HL-60/S4 treated with phorbol 12-myristate 13-acetate at 8.2 ng/mL for 4 days and 3 days (cell line): ENCODE measurements at regions not wholly inside any gene's neighbourhood (a gene's known extent, or its start where the extent isn't known, plus 50 kb on each side); places are given as distances from the start of the nearest gene placed in this dataset.
"Not testable (repeated sequence)": the region's sequence is repeated elsewhere in the genome, so short reads cannot be mapped to it uniquely, and the experiment has no call there.

Source experiments
- in situ Hi-C: fragments of 300-500 bp; cut with MboI; formaldehyde crosslinking; loops from 2 replicates; pipeline ENCODE4 v1.15.0; 2022; ENCODE audit warnings: low sequenced_read_pairs

DNA sequence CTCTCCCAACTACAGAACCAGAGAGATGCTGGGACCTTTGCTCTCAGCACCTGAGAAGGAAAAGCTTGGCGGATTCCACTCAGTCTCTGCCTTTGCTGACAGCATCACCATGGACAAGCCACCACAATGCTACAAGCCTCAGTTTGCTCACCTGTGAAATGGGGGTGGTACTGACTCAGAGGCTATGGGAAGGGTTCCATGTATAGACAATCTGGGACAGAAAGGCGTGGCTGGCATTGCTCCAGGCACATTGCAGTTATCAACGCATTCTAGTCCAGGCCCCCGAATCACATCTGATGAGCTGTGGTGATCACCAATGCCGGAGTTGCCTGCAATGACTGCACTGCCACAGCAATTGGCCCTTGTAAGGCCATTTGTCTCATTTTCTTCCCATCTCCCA is 72.6 kb downstream of the ISX start:
- in situ Hi-C loops = loop anchor here (25.0 kb wide), 1 partner anchor 726 kb away; no protein-coding TSS in a partner anchor

DNA sequence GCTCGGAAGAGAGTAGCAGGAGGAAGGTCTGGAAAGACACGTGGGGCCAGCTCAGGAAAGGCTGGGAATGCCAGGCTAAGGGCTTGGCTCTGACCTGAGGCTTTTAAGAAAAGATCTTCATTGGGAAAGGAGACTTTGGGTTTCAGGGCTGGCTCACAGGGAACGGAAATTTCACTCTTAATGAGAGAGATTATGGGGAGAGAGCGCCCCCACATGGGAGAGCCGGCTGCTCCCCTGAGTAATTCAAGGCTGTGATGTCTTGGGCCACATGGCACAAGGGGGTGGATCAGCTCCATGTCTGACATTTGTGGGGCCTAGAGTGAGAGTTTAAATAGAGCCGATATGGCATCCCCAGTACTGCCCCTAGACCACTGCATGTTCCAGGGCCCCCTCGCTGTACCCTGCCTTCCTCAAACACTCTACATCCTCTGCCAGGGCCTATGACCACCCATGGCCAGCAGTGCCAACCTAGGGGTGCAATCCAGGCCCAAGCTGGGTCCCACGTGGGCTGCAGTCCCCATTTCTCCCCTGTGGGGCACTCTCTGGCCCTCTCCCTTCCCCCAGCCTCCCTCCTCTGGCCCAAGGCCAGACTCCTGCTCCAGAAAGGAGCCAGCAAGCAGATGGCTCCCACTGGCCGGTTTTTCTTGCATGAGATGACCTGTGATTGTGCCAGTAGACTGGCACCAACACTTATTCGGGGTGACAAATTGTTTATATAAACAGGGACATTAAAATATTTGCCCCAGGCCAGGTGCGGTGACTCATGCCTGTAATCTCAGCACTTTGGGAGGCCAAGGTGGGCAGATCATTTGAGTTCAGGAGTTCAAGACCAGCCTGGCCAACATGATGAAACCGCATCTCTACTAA is 75.2 kb downstream of the ISX start:
- in situ Hi-C loops = loop anchor here (25.0 kb wide), 1 partner anchor 729 kb away; no protein-coding TSS in a partner anchor

DNA sequence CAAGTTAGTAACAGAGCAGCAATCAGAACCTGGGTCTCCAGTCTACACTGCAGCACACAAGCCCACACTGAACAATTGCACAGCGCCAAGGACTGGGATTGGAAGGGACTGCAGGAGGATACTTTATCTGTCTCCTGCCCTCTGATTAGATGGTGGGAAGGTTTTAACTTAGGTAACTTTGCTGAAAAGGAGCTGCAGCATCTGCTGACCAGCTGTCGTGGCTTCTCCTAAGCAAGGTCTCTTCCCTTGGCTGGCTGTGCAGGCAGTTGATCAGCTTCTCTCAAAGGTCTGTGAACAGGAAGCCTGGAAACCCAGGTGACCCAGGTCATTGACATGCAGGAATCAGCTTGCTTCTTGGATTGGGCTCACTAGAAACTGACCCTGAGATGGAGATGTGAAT is 82.4 kb downstream of the ISX start:
- in situ Hi-C loops = loop anchor here (25.0 kb wide), 1 partner anchor 736 kb away; no protein-coding TSS in a partner anchor

DNA sequence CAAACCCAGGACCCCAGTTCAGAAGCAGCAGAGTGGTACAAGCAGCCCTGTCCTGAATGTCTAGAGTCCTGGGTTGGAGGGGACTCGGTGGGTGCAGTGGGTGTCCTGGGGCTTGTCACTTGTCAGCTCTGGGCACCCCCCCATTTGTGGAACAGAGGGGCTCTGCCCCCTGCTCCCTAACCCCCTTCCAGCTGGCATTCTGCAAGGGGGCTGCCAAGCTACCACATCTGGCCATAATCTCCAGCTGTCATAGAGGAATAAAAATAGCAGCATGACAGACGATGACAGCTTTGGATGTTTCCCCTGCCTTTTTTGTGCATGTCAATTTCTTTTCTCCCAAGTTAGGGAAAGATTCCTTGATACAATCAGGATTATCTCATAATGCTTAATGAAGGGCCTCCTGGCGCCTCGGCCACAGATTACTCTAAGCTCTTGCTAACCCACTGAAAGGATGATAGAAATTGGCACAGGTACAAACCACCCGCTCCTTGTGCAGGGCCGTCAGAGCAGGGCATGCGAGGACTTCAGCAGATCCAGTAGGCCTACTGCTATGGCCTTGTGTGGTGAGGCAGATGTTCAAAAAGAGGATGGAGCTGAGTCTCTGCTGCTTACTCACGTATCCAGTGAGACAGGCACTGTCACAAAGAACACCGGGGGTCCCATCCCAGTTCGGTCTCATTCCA is 83.0 kb downstream of the ISX start:
- in situ Hi-C loops = loop anchor here (25.0 kb wide), 1 partner anchor 737 kb away; no protein-coding TSS in a partner anchor

DNA sequence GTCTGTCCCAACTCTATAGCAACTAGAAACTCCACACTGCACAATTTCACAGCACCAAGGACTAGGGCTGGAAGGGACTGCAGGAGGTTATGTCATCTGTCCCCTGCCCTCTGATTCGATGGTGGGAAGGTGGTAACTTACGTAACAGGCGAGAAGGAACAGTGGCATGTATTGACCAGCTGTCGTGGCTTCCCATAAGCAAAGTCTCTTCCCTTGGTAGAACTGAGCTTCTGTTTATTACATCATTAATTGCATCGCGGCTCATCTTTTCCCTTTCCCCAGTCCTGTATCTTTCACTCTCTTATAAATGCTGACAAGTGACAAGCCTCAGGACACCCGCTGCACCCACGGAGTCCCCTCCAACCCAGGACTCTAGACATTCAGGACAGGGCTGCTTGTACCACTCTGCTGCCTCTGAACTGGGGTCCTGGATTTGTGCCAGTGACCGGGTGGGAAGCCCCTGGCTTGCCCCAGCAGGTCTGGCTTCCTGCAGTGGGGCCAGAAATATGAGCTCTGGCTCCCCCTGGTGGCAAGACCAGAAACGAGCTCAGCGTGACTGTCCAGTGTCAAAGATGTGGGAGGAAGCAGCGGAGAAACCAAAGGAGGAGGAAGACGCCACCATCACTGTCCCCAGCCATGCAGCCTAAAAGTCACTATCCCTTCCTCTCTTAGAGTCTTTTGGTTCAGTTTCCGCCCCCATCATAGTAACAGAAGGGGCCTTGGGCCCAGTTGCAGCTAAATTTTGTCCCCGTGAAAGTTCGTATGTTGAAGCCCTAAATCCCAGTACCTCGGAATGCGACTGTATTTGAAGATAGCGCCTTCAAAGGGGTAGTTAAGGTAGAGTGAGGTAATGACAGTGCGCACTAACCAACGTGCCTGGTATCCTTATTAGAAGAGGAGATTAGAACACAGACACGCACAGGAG is 84.5 kb downstream of the ISX start:
- in situ Hi-C loops = no loop called here

DNA sequence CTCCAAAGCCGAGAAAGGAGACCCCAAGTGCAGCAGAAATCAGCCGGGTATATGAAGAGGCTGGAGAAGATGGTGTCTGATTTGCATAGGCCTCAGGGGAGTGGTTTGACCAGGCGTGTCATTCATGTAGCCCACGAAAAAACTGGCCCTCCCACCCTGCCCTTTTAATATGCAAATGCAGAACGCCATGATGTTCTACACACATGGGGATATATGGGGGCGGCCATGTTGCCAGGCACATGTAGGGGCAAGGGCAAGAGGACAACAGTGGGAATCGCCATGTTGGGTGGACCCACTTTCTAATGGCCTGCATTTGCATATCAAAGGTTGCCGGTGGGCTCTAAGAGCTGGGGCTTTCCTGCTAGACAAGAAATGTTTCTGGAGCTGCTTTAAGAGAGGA is 86.4 kb downstream of the ISX start:
- in situ Hi-C loops = no loop called here

DNA sequence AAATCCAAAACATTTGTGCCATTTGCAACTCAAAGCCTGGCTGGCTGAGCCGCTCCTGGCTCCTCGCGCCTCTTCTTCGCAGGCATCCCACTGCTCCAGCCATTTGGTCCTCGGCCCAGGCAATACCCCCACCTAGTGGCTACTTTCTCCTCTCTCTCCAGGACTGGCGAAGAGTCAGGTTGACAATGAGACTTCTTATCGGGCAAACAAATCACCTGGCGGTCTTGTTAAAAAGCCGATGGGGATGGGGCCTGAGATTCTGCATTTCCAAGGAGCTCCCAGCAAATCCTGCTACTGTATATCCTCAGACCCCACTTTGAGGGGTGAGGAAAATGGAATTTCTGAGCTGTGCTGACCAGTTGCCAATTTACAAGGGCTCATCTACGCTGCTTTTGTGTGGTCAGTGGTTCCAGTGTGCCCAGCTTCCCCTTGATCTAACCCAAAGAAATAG is 89.0 kb downstream of the ISX start:
- in situ Hi-C loops = no loop called here

DNA sequence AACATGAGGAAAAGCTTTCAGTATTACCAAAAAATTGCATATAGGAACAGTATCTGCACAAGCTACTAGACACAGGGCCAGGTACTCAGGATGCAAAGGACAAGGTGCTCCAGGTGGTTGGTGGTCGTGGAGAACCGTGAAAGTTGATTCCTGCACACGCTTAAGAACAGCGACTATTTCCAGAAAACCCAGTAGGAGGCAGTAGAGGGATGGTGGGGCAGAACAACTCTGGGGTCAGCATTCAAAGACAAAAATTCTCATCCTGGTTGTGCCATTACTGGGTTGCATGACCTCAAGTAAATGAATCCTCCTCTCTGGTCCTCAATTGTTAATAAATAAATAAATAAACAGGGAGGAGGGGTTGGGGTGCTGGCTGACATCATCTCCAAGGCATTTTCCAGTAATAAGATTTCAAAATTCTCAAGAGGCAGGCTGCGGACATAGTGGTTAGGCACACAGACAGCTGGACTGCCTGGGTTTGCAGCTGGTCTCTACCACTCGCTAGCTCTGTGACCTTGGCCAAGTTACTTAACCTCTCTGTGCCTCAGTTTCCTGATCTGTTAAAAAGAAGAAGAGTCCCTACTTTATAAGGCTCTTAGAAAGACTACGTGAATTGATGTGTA is 89.6 kb downstream of the ISX start:
- in situ Hi-C loops = no loop called here

DNA sequence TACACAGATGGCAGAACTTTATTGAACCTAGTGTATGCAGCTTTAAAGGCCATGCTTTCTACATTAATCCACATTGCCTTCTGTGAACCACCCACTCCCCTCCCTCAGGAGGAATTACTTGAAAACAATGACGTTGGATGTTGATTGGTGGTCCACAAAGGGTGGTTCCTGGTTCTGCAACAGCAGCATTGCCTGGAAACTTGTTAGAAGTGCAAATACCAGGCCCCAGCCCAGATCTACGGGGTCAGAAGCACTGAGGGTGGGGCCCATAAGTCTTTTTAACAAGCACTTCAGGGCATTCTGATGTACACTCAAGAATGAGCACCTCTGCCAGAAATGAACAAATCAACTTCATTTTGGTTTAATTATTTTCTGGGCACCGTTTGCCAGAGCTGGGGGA is 91.0 kb downstream of the ISX start:
- in situ Hi-C loops = no loop called here

DNA sequence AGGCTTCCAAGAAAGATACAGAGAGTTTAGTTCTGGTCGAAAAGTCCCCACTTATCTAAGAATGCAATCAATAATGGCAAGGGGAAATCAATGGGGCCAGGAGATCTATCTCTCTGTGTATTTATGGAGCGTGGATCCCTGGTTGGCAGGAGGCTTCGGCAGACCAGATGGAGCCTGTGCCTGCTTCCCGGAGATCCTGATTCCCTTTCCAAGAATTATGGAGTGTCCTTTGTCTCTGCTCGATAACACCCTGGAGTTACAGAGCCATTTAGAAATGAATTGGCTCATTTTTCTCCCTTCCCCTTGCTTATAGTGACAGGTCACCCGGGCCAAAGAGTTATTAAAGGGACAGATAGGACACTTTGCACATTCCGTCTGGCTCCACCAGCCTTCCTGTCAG is 92.4 kb downstream of the ISX start:
- in situ Hi-C loops = no loop called here

DNA sequence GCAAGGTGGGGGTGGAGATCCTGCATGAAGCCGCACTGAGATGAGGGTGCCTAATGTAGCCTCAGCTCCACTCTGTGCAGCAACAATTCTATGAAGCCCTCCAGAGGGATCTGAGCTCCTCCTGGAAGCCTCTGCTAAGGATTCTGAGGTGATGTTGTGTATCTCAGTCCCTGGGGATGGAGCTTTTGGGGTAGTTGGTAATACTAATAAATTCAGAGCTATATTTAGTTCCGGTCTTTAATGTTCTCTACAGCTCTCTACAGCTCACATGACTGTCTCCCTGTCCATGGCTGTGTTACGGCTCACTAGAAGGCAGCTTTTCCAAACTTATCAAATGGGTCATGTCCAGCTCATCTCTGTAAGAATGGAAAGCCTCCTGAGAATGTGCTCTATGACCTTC is 93.4 kb downstream of the ISX start:
- in situ Hi-C loops = no loop called here

DNA sequence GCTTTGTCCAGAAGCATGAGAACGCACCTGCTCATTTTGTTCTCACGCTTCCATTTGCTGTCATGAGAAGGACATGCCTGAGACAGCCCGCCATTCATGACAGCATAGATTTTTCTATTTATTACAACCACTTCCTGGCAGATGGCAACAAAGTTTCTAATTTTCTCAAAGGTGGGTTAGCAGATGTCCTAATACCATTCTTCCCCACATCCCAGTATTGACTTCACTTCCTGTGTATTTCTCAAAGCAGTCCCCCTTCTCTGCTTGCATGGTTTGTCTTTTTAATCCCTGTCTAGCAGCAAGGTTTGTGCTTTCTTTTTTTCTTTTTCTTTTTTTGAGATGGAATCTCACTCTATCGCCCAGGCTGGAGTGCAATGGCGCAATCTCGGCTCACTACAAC is 94.3 kb downstream of the ISX start:
- in situ Hi-C loops = no loop called here

DNA sequence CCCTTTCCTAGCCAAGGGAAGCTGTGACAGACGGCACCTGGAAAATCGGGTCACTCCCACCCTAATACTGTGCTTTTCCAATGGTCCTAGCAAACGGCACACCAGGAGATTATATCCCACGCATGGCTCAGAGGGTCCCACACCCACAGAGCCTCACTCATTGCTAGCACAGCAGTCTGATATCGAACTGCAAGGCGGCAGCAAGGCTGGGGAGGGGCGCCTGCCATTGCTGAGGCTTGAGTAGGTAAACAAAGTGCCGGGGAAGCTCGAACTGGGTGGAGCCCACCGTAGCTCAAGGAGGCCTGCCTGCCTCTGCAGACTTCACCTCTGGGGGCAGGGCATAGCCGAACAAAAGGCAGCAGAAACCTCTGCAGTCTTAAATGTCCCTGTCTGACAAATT is 91.4 kb upstream of the HMGXB4 start:
- in situ Hi-C loops = not testable (repeated sequence)

DNA sequence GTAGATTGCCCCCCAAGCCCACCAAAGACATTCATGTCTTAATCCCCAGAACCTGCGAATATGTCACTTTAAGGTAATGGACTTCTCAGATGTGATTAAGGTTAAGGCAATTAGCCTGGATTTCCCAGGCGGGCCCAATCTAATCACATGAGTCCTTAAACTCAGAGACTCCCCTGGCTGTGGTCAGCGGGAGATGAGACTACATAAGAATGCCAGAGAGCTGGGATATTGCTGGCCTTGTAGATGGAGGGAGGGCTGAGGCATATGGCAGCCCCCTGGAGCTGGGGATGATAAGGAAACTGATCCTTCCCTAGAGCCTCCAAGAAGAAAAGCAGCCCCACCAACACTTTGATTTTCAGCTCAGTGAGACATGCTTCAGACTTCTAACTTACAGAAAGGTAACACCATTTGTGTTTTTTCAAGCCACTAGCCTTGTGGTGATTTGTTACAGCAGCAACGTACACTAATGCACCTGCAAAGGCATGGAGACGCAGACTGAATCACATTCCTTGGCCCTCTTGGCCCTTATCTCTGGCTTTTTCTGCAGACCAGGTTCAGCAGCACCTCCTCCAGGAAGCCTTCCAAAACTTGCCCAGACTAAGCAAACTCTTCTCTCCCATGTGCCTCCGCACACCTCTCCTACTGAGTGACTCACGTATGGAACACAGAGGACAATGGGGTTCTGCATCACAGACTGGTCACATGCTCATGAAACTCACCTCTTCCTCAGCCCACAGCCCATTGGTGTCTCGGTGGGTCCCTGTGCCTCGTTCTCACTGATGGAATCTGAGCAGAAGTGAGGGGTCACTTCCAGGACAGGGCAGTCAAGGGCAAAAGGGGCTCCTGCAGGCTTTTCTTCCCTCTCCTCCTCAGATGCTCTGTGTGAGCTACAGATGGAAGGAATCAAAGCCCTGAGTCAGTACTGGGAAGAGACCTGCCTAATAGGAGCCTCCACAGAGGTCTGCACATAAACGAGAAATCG is 86.3 kb upstream of the HMGXB4 start:
- in situ Hi-C loops = no loop called here

DNA sequence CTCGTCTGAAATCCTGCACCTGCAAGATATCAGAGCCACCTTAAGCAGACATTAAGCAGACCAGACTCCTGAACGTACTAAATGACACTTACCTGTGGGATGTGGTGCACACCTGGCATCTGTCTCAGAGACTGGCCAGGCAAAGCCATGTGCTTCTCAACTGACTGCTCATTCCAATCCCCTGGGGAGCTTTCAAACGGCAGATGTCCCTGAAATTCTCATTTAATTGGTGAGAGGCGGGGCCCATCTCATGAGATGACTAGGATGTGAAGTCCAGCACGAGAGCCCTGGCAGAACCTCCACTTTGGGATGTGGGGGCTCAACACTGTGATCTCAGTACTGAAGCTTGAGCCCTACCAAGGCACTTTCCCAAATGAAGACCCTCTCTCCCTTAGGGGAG is 84.9 kb upstream of the HMGXB4 start:
- in situ Hi-C loops = no loop called here

DNA sequence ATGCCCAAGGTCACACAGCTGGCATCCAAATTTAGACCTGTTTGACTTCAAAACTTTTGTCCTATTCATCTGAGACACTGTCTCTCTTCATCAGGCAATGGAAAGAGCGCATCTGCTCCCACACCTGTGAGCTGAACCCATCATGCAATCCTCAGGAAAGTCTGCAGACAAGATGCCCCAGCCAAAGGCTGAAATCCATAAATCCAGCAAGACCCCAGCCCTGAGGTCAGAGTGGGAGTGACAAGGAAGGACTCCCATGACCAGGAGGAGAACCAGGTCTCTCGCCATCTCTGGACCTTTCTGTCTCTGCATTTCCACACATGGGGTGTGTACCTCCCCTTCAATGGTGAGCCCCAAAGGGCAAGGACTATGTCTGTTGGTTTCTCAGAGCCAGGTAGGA is 83.6 kb upstream of the HMGXB4 start:
- in situ Hi-C loops = no loop called here

DNA sequence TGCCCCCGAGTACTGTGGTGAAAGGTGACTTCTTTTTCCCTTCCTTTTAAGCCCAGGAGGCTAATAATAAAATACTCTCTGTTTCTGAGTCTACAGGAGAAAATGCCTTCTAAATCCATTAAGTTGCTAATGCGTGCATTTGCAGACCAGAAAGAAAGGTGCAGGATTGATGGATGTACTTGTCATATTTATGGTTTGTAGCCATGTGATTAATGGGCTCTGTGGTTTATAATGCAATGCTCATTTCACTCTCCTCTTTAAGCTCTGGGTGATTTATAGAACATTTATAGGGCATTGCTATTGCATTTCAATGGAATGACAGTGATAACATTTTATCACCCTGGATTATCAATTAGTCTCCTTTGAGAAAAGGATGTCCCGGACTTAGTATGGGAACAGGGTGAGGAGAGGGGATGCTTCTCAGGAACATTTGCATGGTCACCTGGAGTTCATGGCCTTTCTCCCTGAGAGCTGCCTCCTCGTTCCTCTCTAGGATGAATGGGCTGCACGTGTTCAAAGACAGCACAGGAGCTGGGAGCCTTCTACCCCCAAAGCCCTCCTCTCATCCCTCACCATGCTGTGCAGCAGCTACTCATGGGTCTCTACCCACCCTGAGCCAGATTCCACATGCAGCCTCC is 82.8 kb upstream of the HMGXB4 start:
- in situ Hi-C loops = no loop called here

DNA sequence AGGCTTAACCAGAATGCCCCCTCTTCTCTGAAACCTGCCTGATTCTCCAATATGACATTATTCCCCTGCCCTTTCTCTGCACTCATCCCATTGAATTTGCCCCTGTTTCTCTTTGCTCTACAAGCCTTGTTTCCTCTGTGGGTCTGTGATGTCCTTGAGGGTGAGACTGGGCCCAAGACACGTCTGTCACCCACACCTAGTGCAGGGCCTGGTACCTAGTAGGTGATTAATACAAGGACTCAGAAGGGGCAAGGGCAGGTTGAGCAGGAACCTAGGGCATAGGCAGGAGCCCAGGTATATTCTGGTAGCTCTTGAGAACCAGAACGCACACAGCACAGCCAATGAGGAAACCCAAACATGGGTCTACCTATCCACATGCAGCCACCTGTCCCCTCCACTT is 81.9 kb upstream of the HMGXB4 start:
- in situ Hi-C loops = no loop called here

DNA sequence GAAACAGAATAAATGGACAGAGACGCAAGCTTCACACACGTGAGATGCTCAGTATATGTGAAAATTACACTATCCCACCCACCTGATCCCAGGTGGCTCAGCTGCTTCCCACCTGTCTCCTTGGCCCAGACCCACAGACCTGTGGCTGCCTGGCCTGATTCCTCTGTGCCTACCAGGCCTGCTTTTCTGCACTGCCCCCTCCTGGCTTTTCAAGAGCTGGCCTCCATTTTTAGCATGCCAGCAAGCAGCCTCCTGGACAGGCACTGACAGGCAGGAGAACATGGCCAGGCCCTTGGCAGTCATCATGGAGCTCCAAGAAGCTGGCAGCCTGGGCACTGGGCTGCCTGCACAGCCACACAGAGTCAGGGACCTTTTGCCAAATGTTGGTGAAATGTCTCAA is 79.5 kb upstream of the HMGXB4 start:
- in situ Hi-C loops = no loop called here
